GM18508 (cell line): ENCODE measurements at regions not wholly inside any gene's neighbourhood (a gene's known extent, or its start where the extent isn't known, plus 50 kb on each side); places are given as distances from the start of the nearest gene placed in this dataset.
A peak's percentile ranks its signal among the peaks of the same experiment; 100 is the strongest.

Source experiments
- ATAC-seq: cut with Tn5 transposase; IDR thresholded peaks from one replicate; pipeline ENCODE4 v1.9.1; 2021; ENCODE audit warnings: moderate number of reproducible peaks; ENCODE audit not compliant: insufficient read depth, unreplicated experiment

DNA sequence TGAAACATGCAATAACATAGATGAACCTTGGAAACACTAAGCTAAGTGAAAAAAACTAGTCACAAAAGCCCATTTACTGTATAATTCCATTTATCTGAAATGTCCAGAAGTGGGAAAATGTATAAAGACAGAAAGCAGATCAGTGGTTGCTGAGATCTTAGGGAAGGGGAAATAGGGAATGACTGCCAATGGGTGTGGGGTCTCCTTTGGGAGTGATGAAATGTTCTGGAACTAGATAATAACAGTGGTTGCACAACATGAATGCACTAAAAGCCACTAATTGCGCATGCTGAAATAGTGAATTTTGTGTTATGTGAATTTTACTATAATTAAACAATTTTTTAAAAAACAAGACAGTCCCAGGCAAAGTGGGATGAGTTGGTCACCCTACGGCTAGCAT, 472.8 kb downstream of the CCDC171 start:
- no peak for ATAC-seq

DNA sequence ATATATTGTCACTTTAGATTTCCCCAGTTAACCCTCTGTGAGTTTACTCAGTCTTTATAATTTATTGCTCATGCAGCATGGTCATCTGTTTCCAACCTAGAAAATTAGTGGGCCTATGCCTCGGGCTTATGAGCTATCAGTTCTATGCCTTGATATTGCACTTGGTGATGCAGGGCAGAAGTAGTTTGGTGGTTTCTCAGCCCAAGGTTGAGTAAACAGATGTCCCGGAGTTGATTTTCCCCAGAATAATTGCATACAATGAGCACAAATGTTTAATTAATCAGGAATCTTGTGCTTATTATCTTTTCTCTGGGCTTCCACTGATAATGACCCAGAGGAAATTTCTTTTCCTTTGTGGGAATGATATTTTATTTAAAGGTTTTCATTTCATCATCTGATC, 474.0 kb downstream of the CCDC171 start:
- ATAC-seq = no peak

DNA sequence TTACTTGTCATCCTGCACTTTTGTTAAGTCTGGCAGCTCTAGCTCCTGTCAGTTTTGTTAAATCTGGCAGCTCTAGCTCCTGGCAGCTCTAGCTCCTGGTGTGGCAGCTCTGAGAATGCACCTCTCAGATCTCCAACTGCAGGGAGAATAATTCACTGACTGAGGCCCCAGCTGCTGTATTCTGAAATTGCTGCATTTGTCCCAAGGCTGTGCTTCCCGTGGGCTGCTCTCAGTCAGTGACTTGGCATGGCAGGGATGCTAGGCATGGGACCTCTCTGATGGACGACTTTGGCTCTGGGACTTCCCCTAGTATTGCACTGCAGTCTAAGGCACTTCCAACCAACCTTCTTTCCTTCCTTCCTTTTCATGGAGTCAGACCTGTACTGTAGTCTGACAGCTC, 475.7 kb downstream of the CCDC171 start:
- ATAC-seq = no peak

- ATAC-seq = no peak
Measured at GRCh38 chr9:16029046-16029615, 476.3 kb downstream of the CCDC171 start.

GRCh38 chr9:16029796-16030363, 477.0 kb downstream of the CCDC171 start:
- ATAC-seq = no peak

- ATAC-seq = peak; percentile 98
Measured at GRCh38 chr9:16030528-16031185, 477.8 kb downstream of the CCDC171 start.

DNA sequence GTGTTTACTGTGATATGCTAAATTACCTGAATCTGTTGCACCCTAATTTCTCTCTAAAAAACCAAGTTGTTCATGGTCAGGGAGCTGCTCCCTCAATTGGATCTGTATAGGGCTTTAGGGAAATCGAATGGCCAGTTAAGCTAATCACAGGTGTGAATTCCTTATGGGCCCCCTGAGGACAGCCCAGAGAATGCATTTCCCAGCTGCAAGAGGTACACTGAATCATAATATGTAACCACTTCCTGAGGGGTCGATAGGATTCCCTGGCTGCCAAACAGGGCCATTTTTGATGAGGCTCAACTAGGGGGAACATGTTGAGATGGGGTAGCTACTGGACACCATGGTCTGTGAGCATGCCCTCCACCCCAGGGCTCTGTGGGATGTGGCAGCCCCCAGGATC, 478.6 kb downstream of the CCDC171 start:
- no peak for ATAC-seq

- no peak for ATAC-seq
Measured at GRCh38 chr9:16031971-16032370, 479.1 kb downstream of the CCDC171 start.

GRCh38 chr9:16032799-16033198, 480.0 kb downstream of the CCDC171 start:
- ATAC-seq = no peak

DNA sequence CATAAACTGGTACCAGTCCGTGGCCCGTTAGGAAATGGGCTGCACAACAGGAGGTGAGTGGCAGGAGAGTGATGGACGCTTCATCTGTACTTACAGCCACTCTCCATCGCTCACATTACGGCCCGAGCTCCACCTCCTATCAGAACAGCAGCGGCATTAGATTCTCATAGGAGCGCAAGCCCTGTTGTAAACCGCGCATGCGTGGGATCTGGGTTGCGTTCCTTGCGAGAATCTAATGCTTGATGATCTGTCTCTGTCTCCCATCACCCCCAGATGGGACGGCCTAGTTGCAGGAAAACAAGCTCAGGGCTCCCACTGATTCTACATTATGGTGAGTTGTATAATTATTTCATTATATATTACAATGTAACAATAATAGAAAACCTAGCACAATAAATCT, 480.4 kb downstream of the CCDC171 start:
- ATAC-seq = no peak

GRCh38 chr9:16033921-16034691, 481.3 kb downstream of the CCDC171 start:
- no peak for ATAC-seq

GRCh38 chr9:16039218-16039987, 486.6 kb downstream of the CCDC171 start:
- ATAC-seq = no peak

DNA sequence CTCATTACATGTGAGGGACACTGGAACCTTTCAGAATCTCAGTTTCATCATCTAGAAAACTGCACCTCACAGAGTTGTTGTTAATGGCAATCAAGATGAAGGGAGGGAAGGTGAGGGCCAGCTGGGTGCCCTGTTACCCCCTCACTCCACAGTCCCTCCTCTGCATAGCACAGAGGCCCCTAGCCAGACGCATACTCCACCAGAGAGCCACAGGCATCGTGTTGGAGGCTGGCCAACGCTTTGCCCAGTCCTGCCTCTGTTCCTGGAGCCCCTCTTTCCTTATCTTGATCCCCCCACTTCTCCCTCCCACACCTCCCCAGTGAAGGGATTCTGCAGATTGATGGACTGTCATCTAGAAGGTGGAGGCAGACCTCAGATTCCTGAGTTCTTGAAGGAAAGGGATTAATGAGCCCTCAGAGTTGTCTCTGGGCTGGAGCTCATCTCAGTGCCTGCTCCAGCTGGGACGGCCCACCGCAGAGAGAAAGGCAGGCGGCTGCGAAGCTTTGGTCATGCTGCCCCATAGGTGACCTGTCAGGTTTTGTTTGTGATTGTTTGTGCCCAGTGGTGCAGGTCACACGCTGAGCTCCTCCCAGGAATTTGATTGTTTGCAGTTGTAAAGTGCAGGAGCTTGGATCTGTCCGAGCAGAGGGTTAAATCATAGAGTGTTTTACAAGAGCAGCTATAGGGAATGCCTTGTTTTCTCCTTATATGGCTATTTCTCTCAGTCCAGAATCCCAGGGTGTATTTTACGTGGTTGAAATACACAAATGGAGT, 487.3 kb downstream of the CCDC171 start:
- no peak for ATAC-seq

- ATAC-seq = no peak
Measured at GRCh38 chr9:16043756-16044578, 491.1 kb downstream of the CCDC171 start.

- no peak for ATAC-seq
Measured at GRCh38 chr9:16044579-16044881, 491.7 kb downstream of the CCDC171 start.

DNA sequence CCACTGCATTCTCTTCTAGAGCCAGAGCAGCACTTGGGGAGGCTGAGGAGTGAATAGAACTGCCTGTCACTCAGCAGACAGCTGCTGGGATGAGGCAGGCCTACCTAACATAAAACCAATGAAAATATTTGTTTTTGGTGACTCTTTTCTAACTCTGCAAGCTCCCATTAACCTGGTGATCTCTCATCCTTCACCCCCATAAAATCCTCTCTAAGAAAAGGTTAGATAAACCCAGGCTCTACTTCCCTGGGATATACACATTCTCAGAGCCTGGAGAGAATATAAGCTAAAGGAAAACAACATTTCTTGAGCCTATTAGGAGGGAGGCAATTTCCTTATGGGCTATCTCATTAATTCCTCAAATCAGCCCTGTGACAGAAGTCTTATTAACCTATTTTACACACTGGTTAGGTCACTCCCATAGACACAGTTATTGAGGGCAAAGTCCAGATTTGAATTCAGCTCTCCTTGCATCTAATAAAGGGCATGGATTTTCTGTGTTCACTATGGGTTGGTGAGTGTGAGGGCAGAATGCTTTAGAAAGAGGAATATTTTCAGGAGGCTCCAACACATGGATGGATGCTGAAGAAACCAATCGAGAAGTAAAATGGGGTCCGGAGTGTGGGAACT, 492.9 kb downstream of the CCDC171 start:
- no peak for ATAC-seq

GRCh38 chr9:16046713-16047112, 493.9 kb downstream of the CCDC171 start:
- no peak for ATAC-seq

DNA sequence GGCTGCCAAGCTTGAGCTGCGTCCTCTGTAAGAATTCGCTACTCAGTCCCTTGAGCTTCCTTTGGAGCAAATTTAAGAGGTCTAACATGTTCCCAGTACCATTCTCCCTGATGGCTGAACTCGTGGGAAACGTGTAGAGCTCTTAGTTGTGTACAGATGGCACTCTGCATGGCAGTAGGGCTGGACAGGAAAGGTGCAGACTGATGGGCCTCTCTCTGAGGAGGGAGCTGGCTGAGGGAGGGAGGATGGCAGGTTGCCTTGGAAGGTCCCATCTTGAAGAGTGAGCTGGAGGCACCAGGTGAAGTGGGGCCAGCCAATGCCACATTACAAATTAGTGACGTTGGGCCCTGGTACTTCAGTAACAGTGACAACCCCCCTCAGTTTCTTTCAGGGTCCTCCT, 495.3 kb downstream of the CCDC171 start:
- no peak for ATAC-seq

- ATAC-seq = no peak
Measured at GRCh38 chr9:16052146-16052545, 499.3 kb downstream of the CCDC171 start.
